ENCODE measurements at regions not wholly inside any gene's neighbourhood (a gene's known extent, or its start where the extent isn't known, plus 50 kb on each side); places are given as distances from the start of the nearest gene placed in this dataset.
"Not testable (repeated sequence)": the region's sequence is repeated elsewhere in the genome, so short reads cannot be mapped to it uniquely, and the experiment has no call there.

DNA sequence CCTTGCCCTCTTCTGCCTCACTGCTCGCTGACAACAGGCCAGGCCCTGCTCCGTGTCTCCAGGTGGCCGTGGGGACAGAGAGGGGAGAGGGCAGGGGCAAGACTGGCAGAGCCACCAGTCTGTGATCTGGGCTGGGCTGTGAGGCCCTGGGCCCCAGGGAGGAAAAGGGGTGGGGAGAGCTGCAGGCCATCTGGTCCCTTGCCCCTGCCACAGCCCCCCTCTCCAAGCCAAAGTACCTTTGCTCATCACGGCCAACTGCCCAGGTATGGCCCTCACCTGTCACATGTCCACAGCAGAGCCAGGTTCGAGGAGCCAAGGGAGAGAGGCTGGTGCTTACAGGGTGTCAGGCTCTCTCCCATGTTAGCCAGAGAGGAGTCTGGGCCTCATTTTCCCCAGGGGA, 91.4 kb upstream of the LHX1 start:
- DNase-seq (ENCODE audit: low read depth): no peak

DNA sequence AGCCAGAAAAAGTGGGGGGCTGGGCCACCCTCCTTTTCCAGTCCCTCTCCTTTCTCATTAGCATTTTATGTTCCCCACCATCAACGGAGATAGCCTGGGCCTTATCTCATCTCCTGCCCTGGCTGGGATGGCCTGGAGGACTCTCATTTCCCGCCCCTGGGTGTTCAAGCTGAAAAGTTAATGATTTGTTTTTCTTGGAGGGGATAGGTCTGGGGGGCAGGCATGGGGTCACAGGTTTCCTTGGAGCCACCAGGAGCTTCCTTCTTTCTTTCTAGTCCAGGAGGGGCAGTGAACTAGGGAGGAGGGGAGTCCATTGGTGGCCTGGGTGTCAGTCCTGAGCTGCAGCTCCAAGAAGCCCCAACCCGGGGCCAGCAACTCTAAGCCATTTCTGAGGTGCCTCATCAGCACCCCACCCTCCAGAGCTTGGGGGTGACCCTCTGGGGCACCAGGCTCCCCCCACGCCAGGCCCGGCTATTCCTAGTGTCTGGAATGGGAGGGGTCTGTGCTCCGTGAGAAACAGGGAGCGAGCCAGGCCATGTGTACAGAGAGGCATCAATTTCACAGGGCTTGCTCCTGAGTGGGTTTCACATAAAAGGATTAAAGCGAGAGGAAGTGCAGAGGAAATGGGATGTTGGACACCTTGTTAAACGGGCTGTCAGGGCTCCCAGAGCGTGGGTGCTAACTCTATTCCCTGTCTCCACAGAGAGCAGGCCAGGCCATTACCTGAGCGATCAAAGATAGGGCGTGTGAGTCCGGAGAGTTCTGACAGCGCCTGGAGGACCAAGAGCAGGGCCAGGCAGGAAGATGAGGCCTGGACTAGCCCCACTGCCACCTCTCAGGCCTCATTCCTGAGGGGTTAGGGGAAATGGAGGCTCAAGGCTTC, 90.6 kb upstream of the LHX1 start:
- no peak for DNase-seq (ENCODE audit: low read depth)

DNA sequence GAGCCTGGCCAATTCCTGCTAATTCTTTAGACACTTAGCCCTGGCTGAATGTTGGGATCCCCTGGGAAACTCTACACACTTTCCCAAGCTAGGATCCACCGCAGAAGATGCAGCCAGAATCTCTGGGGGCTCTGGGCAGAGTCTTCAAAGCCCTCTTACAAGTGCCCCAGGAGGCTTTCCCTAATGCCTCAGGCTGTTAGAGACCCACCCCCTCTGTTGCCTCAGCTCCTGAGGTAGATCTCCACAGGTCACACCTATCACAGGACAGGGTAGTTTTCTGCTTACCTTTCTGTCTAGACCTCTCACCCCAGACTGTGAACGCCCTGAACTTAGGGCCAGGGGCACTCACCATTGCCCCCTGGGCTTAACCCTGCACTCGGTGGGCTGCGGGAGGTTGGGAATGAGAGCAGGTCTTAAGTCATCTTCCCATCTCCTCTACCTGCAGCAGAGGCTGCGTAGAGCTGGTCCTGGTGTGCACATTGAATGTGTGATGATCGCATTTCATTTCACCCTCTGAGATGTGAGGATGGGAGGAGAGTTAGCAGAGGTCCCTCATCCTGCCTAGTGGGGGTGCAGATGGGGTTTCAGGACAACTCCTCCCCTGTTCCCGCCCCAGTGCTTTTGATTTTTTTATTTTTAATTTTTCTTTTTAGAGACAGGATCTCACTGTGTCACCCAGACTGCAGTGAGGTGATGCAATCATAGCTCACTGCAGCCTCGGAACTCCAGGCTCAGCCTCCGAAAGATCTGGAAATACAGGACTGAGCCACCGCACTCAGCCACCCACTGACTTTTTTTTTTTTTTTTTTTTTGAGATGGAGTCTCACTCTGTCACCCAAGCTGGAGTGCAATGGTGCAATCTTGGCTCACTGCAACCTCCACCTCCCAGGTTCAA, 89.0 kb upstream of the LHX1 start:
- DNase-seq (ENCODE audit: low read depth): no peak

DNA sequence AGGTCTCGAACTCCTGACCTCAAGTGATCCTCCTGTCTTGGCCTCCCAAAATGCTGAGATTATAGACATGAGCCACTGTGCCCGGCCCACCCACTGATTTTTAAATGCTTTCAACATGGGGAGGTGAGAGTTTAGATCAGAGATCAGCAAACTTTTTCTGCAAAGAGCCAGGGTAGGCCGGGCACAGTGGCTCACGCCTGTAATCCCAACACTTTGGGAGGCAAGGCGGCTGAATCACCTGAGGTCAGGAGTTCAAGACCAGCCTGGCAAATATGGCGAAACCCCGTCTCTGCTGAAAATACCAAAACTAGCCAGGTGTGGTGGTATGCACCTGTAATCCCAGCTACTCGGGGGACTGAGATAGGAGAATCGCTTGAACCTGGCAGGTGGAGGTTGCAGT, 88.3 kb upstream of the LHX1 start:
- not testable (repeated sequence) for DNase-seq (ENCODE audit: low read depth)

DNA sequence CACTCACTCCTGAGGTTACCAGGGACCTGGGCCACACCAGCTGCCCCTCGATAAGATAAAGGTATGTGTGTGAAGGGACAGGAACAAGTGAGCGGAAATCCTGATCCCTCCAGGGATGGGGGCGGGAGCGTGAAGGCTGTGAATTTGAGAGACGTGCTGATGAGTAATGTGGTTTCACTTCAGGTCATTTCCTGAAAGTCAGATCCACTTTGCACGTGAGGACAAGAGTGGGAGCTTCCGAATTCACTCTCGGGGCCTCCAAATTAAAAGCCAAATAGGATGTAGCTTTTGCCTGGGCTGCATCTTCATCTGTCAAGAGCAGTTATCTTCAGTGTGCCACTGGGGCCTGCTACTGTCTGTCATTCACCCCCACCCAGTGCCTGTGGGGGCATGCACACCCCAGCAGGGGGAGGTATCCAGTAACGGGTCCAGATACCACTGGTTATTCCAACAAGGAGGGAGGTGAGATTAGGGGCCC, 87.4 kb upstream of the LHX1 start:
- DNase-seq (ENCODE audit: low read depth): no peak

DNA sequence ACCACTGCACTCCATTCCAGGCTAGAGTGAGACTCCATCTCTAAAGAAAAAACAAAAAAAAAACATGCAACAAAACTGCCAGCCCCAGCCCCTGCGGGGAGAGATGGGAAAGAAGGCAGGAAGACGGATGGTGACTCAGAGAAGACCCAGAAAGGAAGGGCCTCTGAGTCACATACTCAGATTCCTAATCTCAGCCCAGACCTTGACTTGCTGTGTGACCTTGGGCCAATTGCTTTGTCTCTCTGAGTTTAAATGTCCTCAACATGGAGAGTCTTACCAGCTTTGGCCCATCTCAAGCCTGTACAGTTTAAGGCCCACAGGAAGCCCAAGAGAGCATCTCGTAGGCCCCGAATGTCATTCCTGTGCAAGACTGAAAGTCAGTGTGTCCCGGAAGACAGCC, 86.5 kb upstream of the LHX1 start:
- DNase-seq (ENCODE audit: low read depth): no peak

DNA sequence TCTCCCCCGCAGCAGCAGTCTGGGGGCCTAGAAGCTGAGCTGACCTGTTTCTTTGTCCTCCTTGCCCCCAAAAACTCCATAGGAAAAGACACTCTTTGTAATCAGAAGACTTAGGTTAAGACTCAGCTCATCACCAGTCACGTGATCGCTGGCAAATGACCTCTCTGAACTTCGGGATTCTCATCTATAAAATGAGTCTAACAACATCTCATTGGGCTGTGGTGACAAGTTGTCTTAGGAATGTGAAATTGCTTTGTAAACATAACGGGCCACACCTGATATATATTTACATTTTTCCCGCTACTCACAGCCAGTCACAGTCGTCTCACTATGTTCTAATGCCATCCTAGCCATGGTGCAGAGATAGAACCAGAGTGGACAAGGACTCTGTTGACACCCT, 86.0 kb upstream of the LHX1 start:
- DNase-seq (ENCODE audit: low read depth): no peak

DNA sequence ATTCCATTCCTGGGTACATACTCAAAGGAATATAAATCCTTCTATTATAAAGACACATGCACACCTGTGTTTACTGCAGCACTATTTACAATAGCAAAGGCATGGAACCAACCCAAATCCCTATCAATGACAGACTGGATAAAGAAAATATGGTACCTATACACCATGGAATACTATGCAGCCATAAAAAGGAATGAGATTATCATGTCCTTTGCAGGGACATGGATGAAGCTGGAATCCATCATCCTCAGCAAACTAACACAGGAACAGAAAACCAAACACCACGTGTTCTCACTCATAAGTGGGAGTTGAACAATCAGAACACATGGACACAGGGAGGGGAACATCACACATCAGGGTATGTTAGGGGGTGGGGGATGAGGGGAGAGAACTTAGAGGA, 84.8 kb upstream of the LHX1 start:
- DNase-seq (ENCODE audit: low read depth): not testable (repeated sequence)

GRCh38 chr17:36854982-36855381, 82.3 kb upstream of the LHX1 start:
- DNase-seq (ENCODE audit: low read depth): no peak

- no peak for DNase-seq (ENCODE audit: low read depth)
These were observed 81.8 kb upstream of the LHX1 start for GRCh38 chr17:36855459-36855858.

- no peak for DNase-seq (ENCODE audit: low read depth)
These were observed 81.1 kb upstream of the LHX1 start for GRCh38 chr17:36856222-36856621.

GRCh38 chr17:36856903-36857381, 80.3 kb upstream of the LHX1 start:
- no peak for DNase-seq (ENCODE audit: low read depth)

DNA sequence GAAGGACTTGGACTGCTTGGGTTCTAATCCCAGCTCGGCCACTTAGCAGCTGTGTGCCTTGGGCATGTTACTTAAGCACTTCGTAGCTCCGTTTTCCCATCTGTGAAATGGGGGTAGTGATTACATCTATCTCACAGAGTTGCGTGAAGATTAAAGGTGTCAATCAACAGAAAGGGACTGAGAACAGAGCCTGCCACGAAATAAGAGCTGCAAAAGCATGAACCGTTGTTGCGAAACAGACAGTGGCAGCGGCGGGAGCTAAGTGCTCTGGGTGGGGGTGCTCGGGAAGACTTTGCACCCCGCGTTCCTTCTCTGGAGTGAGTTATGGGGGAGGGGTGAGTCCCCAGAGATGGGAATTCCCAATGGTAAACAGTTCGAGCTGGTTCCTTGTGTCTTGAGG, 79.6 kb upstream of the LHX1 start:
- no peak for DNase-seq (ENCODE audit: low read depth)

DNA sequence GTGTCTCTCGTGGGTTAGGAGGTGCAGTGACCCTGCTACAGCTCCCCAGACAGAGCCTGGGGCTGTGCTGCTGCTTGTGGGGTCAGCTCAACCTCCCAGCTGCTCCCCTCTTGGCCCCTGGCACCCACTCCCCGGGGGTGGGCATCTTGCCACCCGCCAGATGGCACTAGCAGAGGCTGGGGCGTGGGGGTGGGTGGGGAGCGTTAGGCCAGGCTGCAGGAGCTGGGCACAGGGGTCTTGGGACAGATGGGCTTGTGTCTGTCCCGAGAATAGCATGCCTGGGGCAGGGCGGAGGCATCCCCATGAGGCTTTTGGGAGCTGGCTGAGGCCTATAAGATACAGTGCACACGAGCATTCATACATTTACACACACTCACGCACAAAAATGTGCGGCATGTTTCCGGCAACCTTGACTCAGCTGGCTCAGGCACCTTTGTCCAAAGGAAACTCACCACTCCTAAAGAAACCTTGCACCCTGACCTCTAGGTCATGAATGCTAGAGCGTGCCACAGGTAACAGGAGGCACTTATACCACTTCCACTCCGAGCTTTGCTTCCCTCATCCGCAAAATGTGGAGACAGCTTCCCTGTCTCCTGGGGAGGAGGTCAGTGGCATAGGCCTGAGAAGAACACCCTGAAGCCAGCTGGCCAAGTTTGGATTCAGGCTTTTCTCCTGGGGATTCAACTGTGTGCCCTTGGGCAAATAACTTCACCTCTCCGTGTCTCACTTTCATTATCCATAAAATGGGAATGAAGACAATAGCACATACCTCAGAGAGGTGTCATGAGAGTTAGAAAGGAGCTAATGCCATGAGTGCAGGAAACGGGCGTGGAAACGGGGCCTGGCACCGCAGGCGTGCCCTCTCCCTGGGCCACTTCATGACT, 78.9 kb upstream of the LHX1 start:
- no peak for DNase-seq (ENCODE audit: low read depth)

GRCh38 chr17:36859003-36859300, 78.3 kb upstream of the LHX1 start:
- DNase-seq (ENCODE audit: low read depth): no peak

- DNase-seq (ENCODE audit: low read depth): no peak
These were observed 77.6 kb upstream of the LHX1 start for GRCh38 chr17:36859706-36860105.

GRCh38 chr17:36861531-36861930, 75.7 kb upstream of the LHX1 start:
- no peak for DNase-seq (ENCODE audit: low read depth)

DNA sequence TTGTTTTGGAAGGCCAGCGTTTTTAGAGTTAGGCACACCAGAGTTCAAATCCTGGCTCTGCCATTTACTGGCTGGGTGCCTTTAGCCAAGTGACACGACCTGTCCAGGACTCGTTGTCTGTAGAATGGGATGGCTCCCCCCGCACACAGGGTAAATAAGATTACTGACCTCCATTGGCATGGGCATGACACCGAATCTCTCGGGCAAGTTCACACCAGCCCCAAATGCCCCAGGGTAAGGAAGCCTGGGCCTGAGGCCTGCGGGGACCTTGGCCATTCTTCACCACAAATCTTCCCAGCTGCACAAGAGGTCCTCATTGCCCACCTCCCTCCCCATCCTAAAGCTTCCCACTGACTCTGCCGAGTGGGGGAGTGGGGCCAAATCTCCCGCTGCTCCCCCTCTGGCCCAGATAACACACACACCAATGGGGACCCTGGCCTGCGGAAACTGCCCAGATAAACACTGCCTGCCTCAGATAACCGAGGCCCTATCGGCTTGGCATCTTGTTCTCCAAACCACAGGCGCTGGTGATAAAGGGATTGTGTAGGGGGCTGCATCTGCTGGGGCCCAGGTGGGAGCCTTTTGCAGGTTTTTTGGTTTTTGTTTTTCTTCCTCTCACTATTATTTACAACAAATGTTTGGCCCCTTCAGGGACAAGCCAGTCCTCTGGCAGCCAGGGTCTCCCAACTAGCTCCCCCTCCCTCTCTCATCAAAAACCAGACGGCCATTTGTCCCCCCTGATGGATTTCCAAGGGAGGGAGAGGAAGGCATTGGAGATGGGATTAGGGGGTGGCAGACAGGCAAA, 75.0 kb upstream of the LHX1 start:
- DNase-seq (ENCODE audit: low read depth): no peak

GRCh38 chr17:36863131-36863530, 74.1 kb upstream of the LHX1 start:
- no peak for DNase-seq (ENCODE audit: low read depth)

- DNase-seq (ENCODE audit: low read depth): no peak
These were observed 73.3 kb upstream of the LHX1 start for GRCh38 chr17:36863676-36864612.

All from stimulated activated CD8-positive, alpha-beta memory T cell treated with anti-CD3 and anti-CD28 coated beads, Interleukin-12 subunit alpha, Interleukin-12 subunit beta, amount 100 ng/mL, for 4 hours (primary cell).